Activated T-cell treated with anti-CD3 and anti-CD28 coated beads, Interleukin-2, amount 50 U/mL, for 24 hours (primary cell): ENCODE measurements at regions not wholly inside any gene's neighbourhood (a gene's known extent, or its start where the extent isn't known, plus 50 kb on each side); places are given as distances from the start of the nearest gene placed in this dataset.

Experiments used
- DNase-seq: peaks from one replicate; pipeline ENCODE4 v3.0.0-alpha.2; 2020
- H3K27ac Mint-ChIP-seq: 2 replicates; pipeline ENCODE4 v1.8.0; 2020; ENCODE audit warnings: mild to moderate bottlenecking, mixed read lengths
- H3K27me3 Mint-ChIP-seq: 2 replicates; pipeline ENCODE4 v1.8.0; 2020; ENCODE audit warnings: mixed read lengths
- H3K36me3 Mint-ChIP-seq: 2 replicates; pipeline ENCODE4 v1.8.0; 2020; ENCODE audit warnings: low read depth, mixed read lengths
- H3K4me1 Mint-ChIP-seq: 2 replicates; pipeline ENCODE4 v1.8.0; 2020; ENCODE audit warnings: low read depth, mixed read lengths
- H3K4me3 Mint-ChIP-seq: 2 replicates; pipeline ENCODE4 v1.8.0; 2020; ENCODE audit warnings: mild to moderate bottlenecking, moderate library complexity, mixed read lengths
- H3K9me3 Mint-ChIP-seq: 2 replicates; pipeline ENCODE4 v1.8.0; 2020; ENCODE audit warnings: mixed read lengths

- Mint-ChIP-seq H3K9me3 (peaks cover 4% of the 10 kb centered on the region), H3K4me1 (no peaks in the 10 kb centered on the region), H3K27me3 (no peaks in the 10 kb centered on the region), H3K4me3 (no peak overlapping the region), H3K27ac (no peak overlapping the region), H3K36me3 (no peaks in the 10 kb centered on the region)
- no peak for DNase-seq
Observed at GRCh38 chr16:9395958-9396359, 304.5 kb downstream of the HAPSTR1 start.

- Mint-ChIP-seq H3K4me1 (no peaks in the 10 kb centered on the region), H3K4me3 (no peak overlapping the region), H3K36me3 (no peaks in the 10 kb centered on the region), H3K27me3 (no peaks in the 10 kb centered on the region), H3K9me3 (no peaks in the 10 kb centered on the region), H3K27ac (no peak overlapping the region)
- DNase-seq = no peak
Observed at GRCh38 chr16:9399573-9399972, 308.1 kb downstream of the HAPSTR1 start.

- H3K4me3 Mint-ChIP-seq = no peak overlapping the region
- no peaks in the 10 kb centered on the region for H3K27me3 Mint-ChIP-seq
- no peaks in the 10 kb centered on the region for H3K9me3 Mint-ChIP-seq
- DNase-seq = no peak
- no peaks in the 10 kb centered on the region for H3K4me1 Mint-ChIP-seq
- H3K36me3 Mint-ChIP-seq = no peaks in the 10 kb centered on the region
- H3K27ac Mint-ChIP-seq = no peak overlapping the region
Observed at GRCh38 chr16:9401173-9401572, 309.7 kb downstream of the HAPSTR1 start.

- H3K4me3 Mint-ChIP-seq = no peak overlapping the region
- DNase-seq = no peak
- no peaks in the 10 kb centered on the region for H3K9me3 Mint-ChIP-seq
- no peaks in the 10 kb centered on the region for H3K4me1 Mint-ChIP-seq
- H3K27me3 Mint-ChIP-seq = no peaks in the 10 kb centered on the region
- H3K36me3 Mint-ChIP-seq = no peaks in the 10 kb centered on the region
- H3K27ac Mint-ChIP-seq = no peak overlapping the region
Observed at GRCh38 chr16:9402293-9402860, 310.9 kb downstream of the HAPSTR1 start.

- Mint-ChIP-seq H3K9me3 (no peaks in the 10 kb centered on the region), H3K4me3 (no peak overlapping the region), H3K36me3 (no peaks in the 10 kb centered on the region), H3K27ac (no peak overlapping the region), H3K27me3 (no peaks in the 10 kb centered on the region), H3K4me1 (no peaks in the 10 kb centered on the region)
- DNase-seq = no peak
Observed at GRCh38 chr16:9404811-9405210, 313.4 kb downstream of the HAPSTR1 start.

- H3K27me3 Mint-ChIP-seq = no peaks in the 10 kb centered on the region
- no peaks in the 10 kb centered on the region for H3K9me3 Mint-ChIP-seq
- no peak overlapping the region for H3K27ac Mint-ChIP-seq
- no peaks in the 10 kb centered on the region for H3K4me1 Mint-ChIP-seq
- H3K4me3 Mint-ChIP-seq = no peak overlapping the region
- no peaks in the 10 kb centered on the region for H3K36me3 Mint-ChIP-seq
- DNase-seq = no peak
Observed at GRCh38 chr16:9406038-9406712, 314.7 kb downstream of the HAPSTR1 start.

GRCh38 chr16:9407206-9407758 lies 315.8 kb downstream of the HAPSTR1 start:
- no peaks in the 10 kb centered on the region for H3K4me1 Mint-ChIP-seq
- H3K27me3 Mint-ChIP-seq = no peaks in the 10 kb centered on the region
- H3K9me3 Mint-ChIP-seq = no peaks in the 10 kb centered on the region
- no peak for DNase-seq
- no peak overlapping the region for H3K4me3 Mint-ChIP-seq
- no peak overlapping the region for H3K27ac Mint-ChIP-seq
- no peaks in the 10 kb centered on the region for H3K36me3 Mint-ChIP-seq

- Mint-ChIP-seq H3K27ac (no peak overlapping the region), H3K4me1 (no peaks in the 10 kb centered on the region), H3K36me3 (no peaks in the 10 kb centered on the region), H3K27me3 (no peaks in the 10 kb centered on the region), H3K4me3 (no peak overlapping the region), H3K9me3 (no peaks in the 10 kb centered on the region)
- DNase-seq = no peak
Observed at GRCh38 chr16:9408297-9408878, 316.9 kb downstream of the HAPSTR1 start.

- H3K27ac Mint-ChIP-seq = no peak overlapping the region
- H3K27me3 Mint-ChIP-seq = no peaks in the 10 kb centered on the region
- no peaks in the 10 kb centered on the region for H3K9me3 Mint-ChIP-seq
- no peak overlapping the region for H3K4me3 Mint-ChIP-seq
- H3K4me1 Mint-ChIP-seq = no peaks in the 10 kb centered on the region
- no peak for DNase-seq
- H3K36me3 Mint-ChIP-seq = no peaks in the 10 kb centered on the region
Observed at GRCh38 chr16:9409560-9410493, 318.4 kb downstream of the HAPSTR1 start.

- H3K27me3 Mint-ChIP-seq = no peaks in the 10 kb centered on the region
- no peaks in the 10 kb centered on the region for H3K36me3 Mint-ChIP-seq
- H3K4me1 Mint-ChIP-seq = no peaks in the 10 kb centered on the region
- no peak overlapping the region for H3K4me3 Mint-ChIP-seq
- H3K9me3 Mint-ChIP-seq = peaks cover 2% of the 10 kb centered on the region
- no peak overlapping the region for H3K27ac Mint-ChIP-seq
- no peak for DNase-seq
Observed at GRCh38 chr16:9411426-9411825, 320.0 kb downstream of the HAPSTR1 start.

- Mint-ChIP-seq H3K36me3 (no peaks in the 10 kb centered on the region), H3K9me3 (peaks cover 5% of the 10 kb centered on the region), H3K27ac (no peak overlapping the region), H3K4me3 (no peak overlapping the region), H3K4me1 (no peaks in the 10 kb centered on the region), H3K27me3 (no peaks in the 10 kb centered on the region)
- DNase-seq = no peak
Observed at GRCh38 chr16:9412031-9412914, 320.8 kb downstream of the HAPSTR1 start.

GRCh38 chr16:9412915-9413264 lies 321.4 kb downstream of the HAPSTR1 start:
- Mint-ChIP-seq H3K36me3 (no peaks in the 10 kb centered on the region), H3K4me1 (no peaks in the 10 kb centered on the region), H3K9me3 (peaks cover 5% of the 10 kb centered on the region), H3K4me3 (no peak overlapping the region), H3K27ac (no peak overlapping the region), H3K27me3 (no peaks in the 10 kb centered on the region)
- no peak for DNase-seq

- DNase-seq = no peak
- Mint-ChIP-seq H3K4me3 (no peak overlapping the region), H3K36me3 (no peaks in the 10 kb centered on the region), H3K27ac (no peak overlapping the region), H3K4me1 (no peaks in the 10 kb centered on the region), H3K9me3 (peaks cover 5% of the 10 kb centered on the region), H3K27me3 (no peaks in the 10 kb centered on the region)
Observed at GRCh38 chr16:9415545-9415944, 324.1 kb downstream of the HAPSTR1 start.

GRCh38 chr16:9417898-9418297 lies 326.5 kb downstream of the HAPSTR1 start:
- H3K4me3 Mint-ChIP-seq = no peak overlapping the region
- no peaks in the 10 kb centered on the region for H3K27me3 Mint-ChIP-seq
- DNase-seq = no peak
- no peaks in the 10 kb centered on the region for H3K36me3 Mint-ChIP-seq
- peaks cover 5% of the 10 kb centered on the region for H3K9me3 Mint-ChIP-seq
- H3K4me1 Mint-ChIP-seq = no peaks in the 10 kb centered on the region
- H3K27ac Mint-ChIP-seq = no peak overlapping the region
